DMS53 (cell line): ENCODE measurements at regions not wholly inside any gene's neighbourhood (a gene's known extent, or its start where the extent isn't known, plus 50 kb on each side); places are given as distances from the start of the nearest gene placed in this dataset.
A peak's percentile ranks its signal among the peaks of the same experiment; 100 is the strongest.

Experiments
- DNase-seq: peaks from one replicate; lab custom pipeline; 2025; lab: John Stamatoyannopoulos, UW

GRCh38 chr14:71287567-71287966 lies 380.3 kb downstream of the PCNX1 start:
- DNase-seq, result no peak

- no peak for DNase-seq
Observed at GRCh38 chr14:71289536-71289935, 382.3 kb downstream of the PCNX1 start.

GRCh38 chr14:71290301-71290700 lies 383.0 kb downstream of the PCNX1 start:
- no peak for DNase-seq

GRCh38 chr14:71290960-71291466 lies 383.8 kb downstream of the PCNX1 start:
- peak; percentile 61 for DNase-seq

GRCh38 chr14:71296184-71296583 lies 388.9 kb downstream of the PCNX1 start:
- DNase-seq, result no peak

- no peak for DNase-seq
Observed at GRCh38 chr14:71300566-71301330, 393.5 kb downstream of the PCNX1 start.

GRCh38 chr14:71301611-71302010 lies 394.4 kb downstream of the PCNX1 start:
- no peak for DNase-seq

- no peak for DNase-seq
Observed at GRCh38 chr14:71304690-71305089, 397.4 kb downstream of the PCNX1 start.

GRCh38 chr14:71308671-71309070 lies 401.4 kb downstream of the PCNX1 start:
- no peak for DNase-seq

- DNase-seq, result peak; percentile 5
Observed at GRCh38 chr14:71309756-71310155, 402.5 kb downstream of the PCNX1 start.

GRCh38 chr14:71311061-71311460 lies 403.8 kb downstream of the PCNX1 start:
- no peak for DNase-seq

- DNase-seq, result no peak
Observed at GRCh38 chr14:71314717-71315116, 407.5 kb downstream of the PCNX1 start.

GRCh38 chr14:71317385-71318096 lies 410.3 kb downstream of the PCNX1 start:
- no peak for DNase-seq

GRCh38 chr14:71318097-71318459 lies 410.8 kb downstream of the PCNX1 start:
- DNase-seq, result no peak

GRCh38 chr14:71319666-71320065 lies 412.4 kb downstream of the PCNX1 start:
- peak; percentile 65 for DNase-seq

GRCh38 chr14:71320107-71320733 lies 413.0 kb downstream of the PCNX1 start, which contains the start of gene SIPA1L1:
Gene SIPA1L1 (plus strand): TSS chr14:71320476.
- peak; percentile 98 for DNase-seq

- peak; percentile 82 for DNase-seq
Observed at GRCh38 chr14:71320734-71321573, 413.7 kb downstream of the PCNX1 start.

- DNase-seq, result peak; percentile 86
Observed at GRCh38 chr14:71321574-71322315, 414.5 kb downstream of the PCNX1 start.

GRCh38 chr14:71322655-71323250 lies 415.5 kb downstream of the PCNX1 start:
- DNase-seq, result peak; percentile 18

GRCh38 chr14:71324767-71325272 lies 417.6 kb downstream of the PCNX1 start:
- no peak for DNase-seq
